CD14-positive monocyte (primary cell): ENCODE measurements at regions not wholly inside any gene's neighbourhood (a gene's known extent, or its start where the extent isn't known, plus 50 kb on each side); places are given as distances from the start of the nearest gene placed in this dataset.

Experiments
- DNase-seq, 3 donors: peaks; one replicate each; pipeline ENCODE4 v3.0.0-alpha.2; 2011 to 2022
- H2AFZ ChIP-seq: 2 replicates; pipeline ENCODE4 v1.6.0; 2012; ENCODE audit warnings: mild to moderate bottlenecking, low read depth, low read length, inconsistent platforms; ENCODE audit not compliant: insufficient read depth, poor library complexity, severe bottlenecking
- H3K27ac ChIP-seq, 2 donors: 1 replicate in 1 of 2; 2 replicates in 1 of 2; pipeline ENCODE4 v1.5.1; 2012 to 2013; ENCODE audit warnings: low read length in 2 of 2, control low read depth in 1 of 2, inconsistent platforms in 1 of 2, low read depth in 1 of 2, mild to moderate bottlenecking in 1 of 2
- H3K27me3 ChIP-seq, 2 donors: one replicate each; pipeline versions ENCODE4 v1.6.0 to v1.6.1; 2011 to 2013; ENCODE audit warnings: low read length in 2 of 2; ENCODE audit not compliant: control insufficient read depth in 2 of 2, insufficient read depth in 2 of 2
- H3K36me3 ChIP-seq, 2 donors: replicated peaks in 1 of 2; 1 replicate in 1 of 2; 2 replicates in 1 of 2; pipeline versions ENCODE4 v1.5.1 to v1.6.1; 2012 to 2013; ENCODE audit warnings: low read length in 2 of 2, control low read depth in 1 of 2, inconsistent platforms in 1 of 2, mild to moderate bottlenecking in 1 of 2; ENCODE audit not compliant: insufficient read depth in 2 of 2, control insufficient read depth in 1 of 2
- H3K4me1 ChIP-seq, 2 donors: 1 replicate in 1 of 2; 2 replicates in 1 of 2; pipeline versions ENCODE4 v1.5.1 to v1.6.1; 2012 to 2013; ENCODE audit warnings: low read length in 2 of 2, control low read depth in 1 of 2, inconsistent platforms in 1 of 2, mild to moderate bottlenecking in 1 of 2, moderate library complexity in 1 of 2; ENCODE audit not compliant: insufficient read depth in 2 of 2, control insufficient read depth in 1 of 2
- H3K4me2 ChIP-seq: replicated peaks from 2 replicates; pipeline ENCODE3; 2012; ENCODE audit warnings: low read length, moderate library complexity, mild to moderate bottlenecking; ENCODE audit not compliant: poor library complexity, severe bottlenecking; ENCODE audit errors: extremely low read depth
- H3K4me3 ChIP-seq, 3 experiments: fragments of 200-600 bp in 1 of 3; sonication (generic) in 1 of 3; replicated peaks in 1 of 3; 1 replicate in 2 of 3; 2 replicates in 1 of 3; pipeline ENCODE4 v1.5.1; 2011 to 2013; ENCODE audit warnings: low read length in 3 of 3, mild to moderate bottlenecking in 3 of 3, control low read depth in 2 of 3, low read depth in 2 of 3, inconsistent platforms in 1 of 3, moderate library complexity in 1 of 3
- H3K79me2 ChIP-seq: 2 replicates; pipeline ENCODE4 v1.6.0; 2012; ENCODE audit warnings: mild to moderate bottlenecking, control low read depth, inconsistent platforms, low read length, moderate library complexity; ENCODE audit not compliant: insufficient read depth
- H3K9ac ChIP-seq: 2 replicates; pipeline ENCODE4 v1.6.0; 2017; ENCODE audit warnings: low read length, mild to moderate bottlenecking; ENCODE audit not compliant: insufficient read depth, poor library complexity, severe bottlenecking
- H3K9me3 ChIP-seq, 2 donors: replicated peaks in 1 of 2; 1 replicate in 1 of 2; 2 replicates in 1 of 2; pipeline versions ENCODE4 v1.5.1 to v1.6.1; 2012 to 2013; ENCODE audit warnings: low read length in 2 of 2, control low read depth in 1 of 2; ENCODE audit not compliant: control insufficient read depth in 1 of 2, insufficient read depth in 1 of 2
- H4K20me1 ChIP-seq: 2 replicates; pipeline ENCODE4 v1.6.0; 2012; ENCODE audit warnings: mild to moderate bottlenecking, low read length, control low read depth, moderate library complexity; ENCODE audit not compliant: insufficient read depth
- H3K27ac Mint-ChIP-seq, 7 donors: one replicate each; pipeline ENCODE4 v1.8.0; 2020; ENCODE audit warnings: mild to moderate bottlenecking in 7 of 7, mixed read lengths in 7 of 7, moderate library complexity in 6 of 7, inconsistent platforms in 2 of 7
- H3K27me3 Mint-ChIP-seq, 3 donors: one replicate each; pipeline ENCODE4 v1.8.0; 2021 to 2022; ENCODE audit warnings: low read depth in 3 of 3, mild to moderate bottlenecking in 3 of 3, mixed read lengths in 3 of 3, moderate library complexity in 3 of 3, inconsistent platforms in 1 of 3
- H3K36me3 Mint-ChIP-seq, 2 donors: one replicate each; pipeline ENCODE4 v1.8.0; 2020; ENCODE audit warnings: mixed read lengths in 2 of 2, inconsistent platforms in 1 of 2, mild to moderate bottlenecking in 1 of 2
- H3K4me1 Mint-ChIP-seq: one replicate; pipeline ENCODE4 v1.8.0; 2020; ENCODE audit warnings: mild to moderate bottlenecking, mixed read lengths
- H3K4me3 Mint-ChIP-seq, 2 donors: one replicate each; pipeline ENCODE4 v1.8.0; 2020; ENCODE audit warnings: mild to moderate bottlenecking in 2 of 2, mixed read lengths in 2 of 2, moderate library complexity in 1 of 2
- H3K9me3 Mint-ChIP-seq, 7 donors: one replicate each; pipeline ENCODE4 v1.8.0; 2020 to 2022; ENCODE audit warnings: mixed read lengths in 7 of 7, mild to moderate bottlenecking in 6 of 7, moderate library complexity in 6 of 7, inconsistent platforms in 2 of 7
- CTCF ChIP-seq: fragments of 200-600 bp; IDR thresholded peaks from one replicate; pipeline ENCODE4 v1.8.0; 2022; ENCODE audit warnings: antibody characterized with exemption, mild to moderate bottlenecking
- WGBS: methylation state at CpG from one replicate; pipeline ENCODE4 v1.1.5; 2013; ENCODE audit warnings: missing lambda C conversion rate; ENCODE audit not compliant: insufficient coverage; 5-methylcytosine and 5-hydroxymethylcytosine counted together
- intact Hi-C, 2 donors: fragments of 100-400 bp; cut with micrococcal nuclease; formaldehyde crosslinking; loops; one replicate each; pipeline versions ENCODE4 v1.15.0 to v1.15.1; 2023

- Histone ChIP-seq H3K27ac (no peak overlapping the region), H3K27me3 (no peaks in the 10 kb centered on the region), H3K4me3 (no peak overlapping the region), H3K9ac (no peak overlapping the region), H3K79me2 (no peaks in the 10 kb centered on the region), H3K36me3 (no peaks in the 10 kb centered on the region), H2AFZ (no peak overlapping the region), H3K9me3 (no peaks in the 10 kb centered on the region), H4K20me1 (no peaks in the 10 kb centered on the region), H3K4me2 (no peak overlapping the region), H3K4me1 (no peaks in the 10 kb centered on the region)
- DNase-seq = no peak
- H3K4me1 Mint-ChIP-seq = no peaks in the 10 kb centered on the region
- peak overlapping the region in 1 of 7 donors; percentile 43 for H3K27ac Mint-ChIP-seq
- H3K27me3 Mint-ChIP-seq = peaks cover 0 to 10% (median 4%) of the 10 kb centered on the region in 3 donors
- no peaks in the 10 kb centered on the region for H3K9me3 Mint-ChIP-seq
- H3K4me3 Mint-ChIP-seq = no peak overlapping the region
- H3K36me3 Mint-ChIP-seq = no peaks in the 10 kb centered on the region
- 41% methylated on average over 3 of the region's 6 CpGs for WGBS
- no peak for TF ChIP-seq CTCF
- intact Hi-C loops = no loop called here
Measured at GRCh38 chr10:129111922-129112321, 355.1 kb upstream of the MGMT start.

DNA sequence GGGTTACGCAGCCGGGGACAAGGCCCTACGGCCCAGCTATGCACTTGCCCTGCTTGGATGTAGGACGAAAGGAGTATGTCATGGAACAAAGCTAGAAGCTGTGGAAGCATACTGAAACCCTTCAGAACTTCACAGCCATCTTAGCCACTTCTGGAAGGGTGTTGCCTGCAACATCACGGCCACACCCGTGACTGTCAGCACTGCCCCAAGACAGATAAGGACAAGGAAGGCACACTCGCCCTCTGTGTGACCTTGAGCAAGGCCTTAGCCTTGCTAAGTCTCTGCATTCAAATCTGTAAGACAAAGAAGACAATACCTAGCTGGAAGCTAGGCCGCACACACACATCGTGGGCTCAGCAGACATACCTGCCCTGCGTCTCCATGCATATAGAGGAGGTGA, 352.5 kb upstream of the MGMT start:
- no peaks in the 10 kb centered on the region for H3K27me3 ChIP-seq
- Mint-ChIP-seq H3K9me3 (peaks cover 0 to 6% (median 0%) of the 10 kb centered on the region in 7 donors), H3K27ac (no peak overlapping the region), H3K4me3 (no peak overlapping the region), H3K4me1 (no peaks in the 10 kb centered on the region), H3K36me3 (no peaks in the 10 kb centered on the region), H3K27me3 (peaks cover 4 to 8% (median 5%) of the 10 kb centered on the region in 3 donors)
- H3K9ac ChIP-seq = no peak overlapping the region
- no peak overlapping the region for H3K4me2 ChIP-seq
- no peak for TF ChIP-seq CTCF
- H3K27ac ChIP-seq = no peak overlapping the region
- no peaks in the 10 kb centered on the region for H3K79me2 ChIP-seq
- intact Hi-C loops = no loop called here
- 75% methylated on average over 6 of the region's 10 CpGs for WGBS
- H4K20me1 ChIP-seq = no peaks in the 10 kb centered on the region
- H3K9me3 ChIP-seq = no peaks in the 10 kb centered on the region
- no peaks in the 10 kb centered on the region for H3K36me3 ChIP-seq
- DNase-seq = no peak
- no peak overlapping the region for H3K4me3 ChIP-seq
- no peak overlapping the region for H2AFZ ChIP-seq
- no peaks in the 10 kb centered on the region for H3K4me1 ChIP-seq
